ENCODE measurements at regions not wholly inside any gene's neighbourhood (a gene's known extent, or its start where the extent isn't known, plus 50 kb on each side); places are given as distances from the start of the nearest gene placed in this dataset.

GRCh38 chr15:72968531-72968922 lies 83.7 kb upstream of the NEO1 start:
- TF ChIP-seq EZH2 (IDR thresholded peaks at IDR 0.05; ENCODE audit: borderline replicate concordance, low read length) (no peak), CTCF (IDR thresholded peaks at IDR 0.05; ENCODE audit: low read length) (no peak)

Measured in OCI-LY1 (cell line).